CD4-positive, alpha-beta T cell (primary cell): ENCODE measurements at regions not wholly inside any gene's neighbourhood (a gene's known extent, or its start where the extent isn't known, plus 50 kb on each side); places are given as distances from the start of the nearest gene placed in this dataset.

ENCODE experiments used
- ATAC-seq: fragments of 200-7000 bp; cut with Tn5 transposase; one replicate; pipeline ENCODE4 v1.10.0; 2022; ENCODE audit warnings: mild to moderate bottlenecking; ENCODE audit not compliant: poor library complexity
- CTCF ChIA-PET: fragments of 350-600 bp; sonication (Branson Sonifier 250); formaldehyde crosslinking; loops from one replicate; lab custom pipeline; 2021; ENCODE audit warnings: antibody characterized with exemption, inconsistent platforms; lab: Charles Lee
- POLR2A ChIA-PET: fragments of 350-600 bp; sonication (Branson Sonifier 250); formaldehyde crosslinking; loops from one replicate; lab custom pipeline; 2021; ENCODE audit warnings: antibody characterized with exemption, inconsistent platforms; lab: Charles Lee
- DNase-seq, 14 experiments: peaks; one replicate each; pipeline ENCODE4 v3.0.0-alpha.2; 2013 to 2020; ENCODE audit warnings: mixed read lengths in 2 of 14
- H3K27ac ChIP-seq, 2 donors: one replicate each; pipeline versions ENCODE4 v1.5.1 to v1.7.0; 2013; ENCODE audit warnings: low read length in 2 of 2, low read depth in 1 of 2, mild to moderate bottlenecking in 1 of 2
- H3K27me3 ChIP-seq, 2 experiments: 1 replicate in 1 of 2; 2 replicates in 1 of 2; pipeline versions ENCODE4 v1.6.1 to v1.7.0; 2013; ENCODE audit warnings: low read length in 2 of 2, control low read depth in 1 of 2, mild to moderate bottlenecking in 1 of 2, moderate library complexity in 1 of 2; ENCODE audit not compliant: insufficient read depth in 2 of 2, control insufficient read depth in 1 of 2
- H3K36me3 ChIP-seq: one replicate; pipeline ENCODE4 v1.6.1; 2013; ENCODE audit warnings: low read length, control low read depth; ENCODE audit not compliant: insufficient read depth
- H3K4me1 ChIP-seq: one replicate; pipeline ENCODE4 v1.6.1; 2013; ENCODE audit warnings: low read length, control low read depth; ENCODE audit not compliant: insufficient read depth
- H3K4me3 ChIP-seq: one replicate; pipeline ENCODE4 v1.5.1; 2013; ENCODE audit warnings: mild to moderate bottlenecking, low read length, moderate library complexity
- H3K9me3 ChIP-seq, 2 experiments: 1 replicate in 1 of 2; 2 replicates in 1 of 2; pipeline versions ENCODE4 v1.6.1 to v1.7.0; 2013; ENCODE audit warnings: low read length in 2 of 2, mild to moderate bottlenecking in 2 of 2, control low read depth in 1 of 2, moderate library complexity in 1 of 2; ENCODE audit not compliant: control insufficient read depth in 1 of 2, insufficient read depth in 1 of 2
- H3K27ac Mint-ChIP-seq: one replicate; pipeline ENCODE4 v1.8.0; 2020; ENCODE audit warnings: mixed read lengths
- H3K27me3 Mint-ChIP-seq: one replicate; pipeline ENCODE4 v1.8.0; 2021; ENCODE audit warnings: mixed read lengths
- H3K36me3 Mint-ChIP-seq: one replicate; pipeline ENCODE4 v1.8.0; 2021; ENCODE audit warnings: low read depth, mixed read lengths
- H3K4me1 Mint-ChIP-seq: one replicate; pipeline ENCODE4 v1.8.0; 2021; ENCODE audit warnings: low read depth, mixed read lengths
- H3K4me3 Mint-ChIP-seq: one replicate; pipeline ENCODE4 v1.8.0; 2020; ENCODE audit warnings: mild to moderate bottlenecking, mixed read lengths
- H3K9me3 Mint-ChIP-seq: one replicate; pipeline ENCODE4 v1.8.0; 2020; ENCODE audit warnings: mixed read lengths
- intact Hi-C, 2 experiments: fragments of 100-400 bp; cut with DNase I in 1 of 2; cut with micrococcal nuclease in 1 of 2; formaldehyde crosslinking; loops; one replicate each; pipeline versions ENCODE4 v1.15.1 to v1.9.0; 2023 to 2025; cut with DNase I, micrococcal nuclease
- TF ChIP-seq, protein P1 (sequence below): fragments of 200-600 bp; IDR thresholded peaks from one replicate; pipeline ENCODE4 v1.8.0; 2022; ENCODE audit warnings: antibody characterized with exemption, mild to moderate bottlenecking

DNA sequence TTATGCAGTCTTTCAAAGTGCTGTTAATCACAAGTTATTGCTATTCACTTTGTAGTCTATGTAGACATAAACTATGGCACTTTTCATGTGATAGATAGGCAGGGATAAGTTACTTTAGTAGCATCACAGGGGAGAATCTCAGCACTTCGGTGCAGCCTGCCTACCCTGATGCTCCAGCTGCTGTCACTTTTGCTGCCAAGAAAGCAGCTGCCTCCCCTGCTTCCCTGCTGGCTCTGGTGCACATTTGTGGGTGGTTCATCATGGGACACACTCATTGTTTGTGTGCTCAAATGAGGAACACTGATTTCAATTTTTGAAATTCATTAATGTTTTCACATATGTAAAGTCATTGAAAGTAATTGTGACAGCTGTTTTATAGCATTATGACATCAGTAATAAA lies 272.6 kb downstream of the S1PR1 start:
- Mint-ChIP-seq H3K27ac (no peak overlapping the region), H3K4me1 (no peaks in the 10 kb centered on the region), H3K4me3 (no peak overlapping the region), H3K9me3 (no peaks in the 10 kb centered on the region), H3K36me3 (no peaks in the 10 kb centered on the region), H3K27me3 (no peaks in the 10 kb centered on the region)
- ChIA-PET POLR2A (no interaction called here), CTCF (interaction anchor here (1.2 kb wide), 1 partner anchor 9 kb away, joined by 3 read pairs; no protein-coding TSS in a partner anchor)
- DNase-seq (no peak), ATAC-seq (no peak)
- H3K4me3 ChIP-seq: no peak overlapping the region
- TF ChIP-seq, protein P1, sequence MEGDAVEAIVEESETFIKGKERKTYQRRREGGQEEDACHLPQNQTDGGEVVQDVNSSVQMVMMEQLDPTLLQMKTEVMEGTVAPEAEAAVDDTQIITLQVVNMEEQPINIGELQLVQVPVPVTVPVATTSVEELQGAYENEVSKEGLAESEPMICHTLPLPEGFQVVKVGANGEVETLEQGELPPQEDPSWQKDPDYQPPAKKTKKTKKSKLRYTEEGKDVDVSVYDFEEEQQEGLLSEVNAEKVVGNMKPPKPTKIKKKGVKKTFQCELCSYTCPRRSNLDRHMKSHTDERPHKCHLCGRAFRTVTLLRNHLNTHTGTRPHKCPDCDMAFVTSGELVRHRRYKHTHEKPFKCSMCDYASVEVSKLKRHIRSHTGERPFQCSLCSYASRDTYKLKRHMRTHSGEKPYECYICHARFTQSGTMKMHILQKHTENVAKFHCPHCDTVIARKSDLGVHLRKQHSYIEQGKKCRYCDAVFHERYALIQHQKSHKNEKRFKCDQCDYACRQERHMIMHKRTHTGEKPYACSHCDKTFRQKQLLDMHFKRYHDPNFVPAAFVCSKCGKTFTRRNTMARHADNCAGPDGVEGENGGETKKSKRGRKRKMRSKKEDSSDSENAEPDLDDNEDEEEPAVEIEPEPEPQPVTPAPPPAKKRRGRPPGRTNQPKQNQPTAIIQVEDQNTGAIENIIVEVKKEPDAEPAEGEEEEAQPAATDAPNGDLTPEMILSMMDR: no peak
- H3K27ac ChIP-seq: no peak overlapping the region
- no peaks in the 10 kb centered on the region for H3K27me3 ChIP-seq
- intact Hi-C loops: no loop called here
- no peaks in the 10 kb centered on the region for H3K9me3 ChIP-seq
- H3K4me1 ChIP-seq: no peaks in the 10 kb centered on the region
- H3K36me3 ChIP-seq: no peaks in the 10 kb centered on the region

DNA sequence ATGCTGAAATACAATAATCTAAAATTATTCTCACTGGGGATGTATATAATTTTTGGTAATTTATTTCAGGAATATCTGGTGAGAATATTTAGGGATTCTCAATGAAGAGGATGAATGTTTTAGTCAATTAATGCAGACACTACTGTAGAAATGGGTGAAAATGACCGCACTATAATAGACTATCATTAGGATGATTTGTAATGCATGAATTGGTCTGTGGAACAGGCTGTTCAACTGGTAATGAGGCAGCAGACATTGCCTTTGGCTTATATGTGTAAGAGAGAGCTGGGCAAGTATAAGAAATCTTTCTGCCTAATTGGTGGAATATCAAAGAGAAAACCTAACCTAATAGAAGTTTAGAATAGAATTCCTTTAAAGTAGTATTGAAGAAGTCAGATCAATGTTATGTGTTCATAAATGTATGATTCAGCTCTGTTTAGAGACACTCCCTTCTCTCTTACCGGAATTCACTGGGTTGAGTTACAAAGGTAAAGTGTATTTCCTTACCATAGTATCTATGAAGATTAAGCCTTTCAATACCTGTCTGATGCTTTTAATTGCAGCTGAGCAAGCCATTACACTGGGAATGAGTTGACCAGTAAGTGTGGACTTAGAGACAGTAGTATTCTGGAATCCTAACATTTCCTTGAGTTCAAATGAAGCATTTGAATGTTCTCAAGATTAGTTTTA lies 274.5 kb downstream of the S1PR1 start:
- DNase-seq: no peak
- H3K27ac Mint-ChIP-seq: no peak overlapping the region
- no peaks in the 10 kb centered on the region for H3K9me3 Mint-ChIP-seq
- intact Hi-C loops: no loop called here
- no peaks in the 10 kb centered on the region for H3K4me1 ChIP-seq
- CTCF ChIA-PET: no interaction called here
- H3K27me3 ChIP-seq: no peaks in the 10 kb centered on the region
- ATAC-seq: no peak
- no peaks in the 10 kb centered on the region for H3K4me1 Mint-ChIP-seq
- POLR2A ChIA-PET: no interaction called here
- H3K36me3 Mint-ChIP-seq: no peaks in the 10 kb centered on the region
- H3K27me3 Mint-ChIP-seq: no peaks in the 10 kb centered on the region
- no peak overlapping the region for H3K4me3 ChIP-seq
- no peaks in the 10 kb centered on the region for H3K9me3 ChIP-seq
- H3K36me3 ChIP-seq: no peaks in the 10 kb centered on the region
- TF ChIP-seq, protein P1: no peak
- H3K27ac ChIP-seq: no peak overlapping the region
- no peak overlapping the region for H3K4me3 Mint-ChIP-seq

DNA sequence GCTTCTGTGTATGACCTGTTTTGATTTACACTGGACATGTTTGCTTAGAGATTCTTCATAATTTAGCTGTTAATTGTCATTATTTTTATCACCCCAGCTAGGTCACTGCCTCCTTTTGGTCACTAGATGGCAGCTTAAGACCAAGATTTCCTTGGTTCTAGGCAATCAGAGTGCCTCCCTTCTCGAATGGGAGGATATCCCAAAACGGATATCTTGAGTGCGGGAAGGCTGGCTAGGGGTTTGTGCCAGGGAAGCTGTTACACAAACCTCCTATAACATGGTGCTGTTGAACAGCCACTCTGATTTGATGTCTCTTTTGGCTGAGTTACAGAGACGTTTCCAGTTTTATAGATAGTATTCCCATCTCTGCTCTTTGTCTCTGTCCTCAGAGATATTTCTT lies 283.5 kb downstream of the S1PR1 start:
- ChIA-PET CTCF (interaction anchor here (0.8 kb wide), 1 partner anchor 1995 kb away, joined by 4 read pairs; no protein-coding TSS in a partner anchor), POLR2A (interaction anchor here (1.4 kb wide), 1 partner anchor 211 kb away, joined by 4 read pairs; no protein-coding TSS in a partner anchor)
- Mint-ChIP-seq H3K27ac (no peak overlapping the region), H3K4me1 (peaks cover 6% of the 10 kb centered on the region), H3K4me3 (no peak overlapping the region), H3K27me3 (no peaks in the 10 kb centered on the region), H3K36me3 (no peaks in the 10 kb centered on the region), H3K9me3 (peaks cover 11% of the 10 kb centered on the region)
- Histone ChIP-seq H3K27ac (no peak overlapping the region), H3K4me1 (no peaks in the 10 kb centered on the region), H3K9me3 (no peaks in the 10 kb centered on the region), H3K36me3 (no peaks in the 10 kb centered on the region), H3K4me3 (no peak overlapping the region), H3K27me3 (no peaks in the 10 kb centered on the region)
- TF ChIP-seq, protein P1: peak; percentile 49
- intact Hi-C loops: loop anchor here in 1 of 2 experiments (5.0 kb wide), 1 partner anchor 1992 kb away; no protein-coding TSS in a partner anchor
- peak; percentile 34 for ATAC-seq
- DNase-seq: peak in 3 of 14 experiments; percentile 36 to 53 (median 53)
